NB4 (cell line): ENCODE measurements at regions not wholly inside any gene's neighbourhood (a gene's known extent, or its start where the extent isn't known, plus 50 kb on each side); places are given as distances from the start of the nearest gene placed in this dataset.

Source experiments
- CTCF ChIP-seq: IDR thresholded peaks from one replicate; pipeline ENCODE4 v1.5.1; 2012; ENCODE audit warnings: low read depth, low read length
- MYC ChIP-seq: IDR thresholded peaks from 2 replicates; pipeline ENCODE4 v1.6.1; 2011; ENCODE audit warnings: low read depth, low read length
- POLR2A ChIP-seq: IDR thresholded peaks from 2 replicates; pipeline ENCODE4 v1.6.1; 2011; ENCODE audit warnings: mild to moderate bottlenecking; ENCODE audit not compliant: insufficient read length; ENCODE audit errors: extremely low read depth

DNA sequence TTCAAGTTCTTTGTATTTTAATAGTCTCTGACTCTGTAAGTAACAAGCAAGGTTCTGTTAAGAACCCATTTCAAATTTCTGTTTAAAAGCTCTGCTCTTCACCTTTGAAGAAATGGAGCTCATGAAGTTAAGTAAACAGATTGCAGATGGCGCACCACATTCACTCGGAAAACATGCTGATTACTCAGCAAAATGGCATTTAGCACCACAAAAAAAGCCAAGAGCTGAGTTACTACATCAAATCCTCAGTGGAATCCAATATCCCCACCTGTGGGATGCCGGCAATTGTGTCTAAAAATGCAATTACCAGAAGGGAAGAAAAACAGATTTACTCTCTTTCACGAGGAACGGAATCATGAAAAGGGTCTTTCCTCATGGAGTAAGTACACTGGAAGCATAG is 758.0 kb downstream of the NTRK3 start:
- no peak for TF ChIP-seq CTCF
- TF ChIP-seq POLR2A: no peak
- no peak for TF ChIP-seq MYC
